ENCODE measurements at regions not wholly inside any gene's neighbourhood (a gene's known extent, or its start where the extent isn't known, plus 50 kb on each side); places are given as distances from the start of the nearest gene placed in this dataset.

- Mint-ChIP-seq H3K27ac (no peak overlapping the region), H3K27me3 (peaks cover 9 to 12% of the 10 kb centered on the region in 2 donors), H3K9me3 (no peaks in the 10 kb centered on the region), H3K4me3 (no peak overlapping the region), H3K36me3 (ENCODE audit: insufficient read depth) (no peaks in the 10 kb centered on the region), H3K4me1 (ENCODE audit: low read depth in 2 of 2) (no peaks in the 10 kb centered on the region)
- no peak for DNase-seq
- ATAC-seq (replicated peaks): no peak
These were observed 71.0 kb upstream of the MOCS2 start for GRCh38 chr5:53180538-53180937.

GRCh38 chr5:53180991-53181390 lies 71.4 kb upstream of the MOCS2 start:
- no peak for DNase-seq
- H3K27me3 Mint-ChIP-seq: peaks cover 9 to 12% of the 10 kb centered on the region in 2 donors
- ATAC-seq (replicated peaks): no peak
- H3K9me3 Mint-ChIP-seq: no peaks in the 10 kb centered on the region
- no peak overlapping the region for H3K4me3 Mint-ChIP-seq
- no peaks in the 10 kb centered on the region for H3K4me1 Mint-ChIP-seq (ENCODE audit: low read depth in 2 of 2)
- H3K27ac Mint-ChIP-seq: no peak overlapping the region
- no peaks in the 10 kb centered on the region for H3K36me3 Mint-ChIP-seq (ENCODE audit: insufficient read depth)

- H3K27ac Mint-ChIP-seq: no peak overlapping the region
- H3K4me3 Mint-ChIP-seq: no peak overlapping the region
- H3K9me3 Mint-ChIP-seq: peaks cover 0 to 2% of the 10 kb centered on the region in 2 donors
- peaks cover 0 to 6% of the 10 kb centered on the region in 2 donors for H3K27me3 Mint-ChIP-seq
- ATAC-seq (replicated peaks) (no peak), DNase-seq (no peak)
- no peaks in the 10 kb centered on the region for H3K4me1 Mint-ChIP-seq (ENCODE audit: low read depth in 2 of 2)
- no peaks in the 10 kb centered on the region for H3K36me3 Mint-ChIP-seq (ENCODE audit: insufficient read depth)
These were observed 74.3 kb upstream of the MOCS2 start for GRCh38 chr5:53183880-53184279.

- DNase-seq (no peak), ATAC-seq (replicated peaks) (no peak)
- no peaks in the 10 kb centered on the region for H3K36me3 Mint-ChIP-seq (ENCODE audit: insufficient read depth)
- H3K9me3 Mint-ChIP-seq: peaks cover 0 to 3% of the 10 kb centered on the region in 2 donors
- H3K27ac Mint-ChIP-seq: no peak overlapping the region
- peaks cover 14 to 20% of the 10 kb centered on the region in 2 donors for H3K27me3 Mint-ChIP-seq
- no peak overlapping the region for H3K4me3 Mint-ChIP-seq
- no peaks in the 10 kb centered on the region for H3K4me1 Mint-ChIP-seq (ENCODE audit: low read depth in 2 of 2)
These were observed 82.1 kb upstream of the MOCS2 start for GRCh38 chr5:53191548-53192165.

GRCh38 chr5:53194086-53194485 lies 84.5 kb upstream of the MOCS2 start:
- H3K4me3 Mint-ChIP-seq: no peak overlapping the region
- H3K9me3 Mint-ChIP-seq: peaks cover 0 to 1% of the 10 kb centered on the region in 2 donors
- peaks cover 14 to 20% of the 10 kb centered on the region in 2 donors for H3K27me3 Mint-ChIP-seq
- ATAC-seq (replicated peaks): no peak
- H3K27ac Mint-ChIP-seq: no peak overlapping the region
- no peaks in the 10 kb centered on the region for H3K36me3 Mint-ChIP-seq (ENCODE audit: insufficient read depth)
- no peak for DNase-seq
- no peaks in the 10 kb centered on the region for H3K4me1 Mint-ChIP-seq (ENCODE audit: low read depth in 2 of 2)

GRCh38 chr5:53199882-53200281 lies 90.3 kb upstream of the MOCS2 start:
- no peak overlapping the region for H3K4me3 Mint-ChIP-seq
- H3K9me3 Mint-ChIP-seq: no peaks in the 10 kb centered on the region
- H3K36me3 Mint-ChIP-seq (ENCODE audit: insufficient read depth): no peaks in the 10 kb centered on the region
- H3K4me1 Mint-ChIP-seq (ENCODE audit: low read depth in 2 of 2): no peaks in the 10 kb centered on the region
- H3K27me3 Mint-ChIP-seq: peaks cover 0 to 9% of the 10 kb centered on the region in 2 donors
- DNase-seq (no peak), ATAC-seq (replicated peaks) (no peak)
- no peak overlapping the region for H3K27ac Mint-ChIP-seq

GRCh38 chr5:53200306-53200705 lies 90.7 kb upstream of the MOCS2 start:
- no peak for ATAC-seq (replicated peaks)
- Mint-ChIP-seq H3K27me3 (peaks cover 0 to 6% of the 10 kb centered on the region in 2 donors), H3K4me3 (no peak overlapping the region), H3K4me1 (ENCODE audit: low read depth in 2 of 2) (no peaks in the 10 kb centered on the region), H3K9me3 (no peaks in the 10 kb centered on the region), H3K27ac (no peak overlapping the region), H3K36me3 (ENCODE audit: insufficient read depth) (no peaks in the 10 kb centered on the region)
- no peak for DNase-seq

- Mint-ChIP-seq H3K27ac (no peak overlapping the region), H3K36me3 (ENCODE audit: insufficient read depth) (no peaks in the 10 kb centered on the region), H3K9me3 (no peaks in the 10 kb centered on the region), H3K4me1 (ENCODE audit: low read depth in 2 of 2) (no peaks in the 10 kb centered on the region), H3K27me3 (no peaks in the 10 kb centered on the region), H3K4me3 (no peak overlapping the region)
- DNase-seq: no peak
- no peak for ATAC-seq (replicated peaks)
These were observed 92.2 kb upstream of the MOCS2 start for GRCh38 chr5:53201746-53202145.

GRCh38 chr5:53206562-53206961 lies 97.0 kb upstream of the MOCS2 start:
- Mint-ChIP-seq H3K27ac (no peak overlapping the region), H3K9me3 (no peaks in the 10 kb centered on the region), H3K4me1 (ENCODE audit: low read depth in 2 of 2) (no peaks in the 10 kb centered on the region), H3K4me3 (no peak overlapping the region), H3K36me3 (ENCODE audit: insufficient read depth) (no peaks in the 10 kb centered on the region), H3K27me3 (peaks cover 0 to under 1% of the 10 kb centered on the region in 2 donors)
- ATAC-seq (replicated peaks): no peak
- DNase-seq: no peak

GRCh38 chr5:53211799-53212198 lies 102.2 kb upstream of the MOCS2 start:
- ATAC-seq (replicated peaks) (no peak), DNase-seq (no peak)
- no peak overlapping the region for H3K27ac Mint-ChIP-seq
- H3K36me3 Mint-ChIP-seq (ENCODE audit: insufficient read depth): no peaks in the 10 kb centered on the region
- no peaks in the 10 kb centered on the region for H3K4me1 Mint-ChIP-seq (ENCODE audit: low read depth in 2 of 2)
- H3K27me3 Mint-ChIP-seq: peaks cover 0 to 11% of the 10 kb centered on the region in 2 donors
- no peaks in the 10 kb centered on the region for H3K9me3 Mint-ChIP-seq
- H3K4me3 Mint-ChIP-seq: no peak overlapping the region

- H3K27ac Mint-ChIP-seq: no peak overlapping the region
- H3K27me3 Mint-ChIP-seq: no peaks in the 10 kb centered on the region
- ATAC-seq (replicated peaks) (no peak), DNase-seq (no peak)
- no peak overlapping the region for H3K4me3 Mint-ChIP-seq
- no peaks in the 10 kb centered on the region for H3K4me1 Mint-ChIP-seq (ENCODE audit: low read depth in 2 of 2)
- peaks cover 0 to 3% of the 10 kb centered on the region in 2 donors for H3K9me3 Mint-ChIP-seq
- H3K36me3 Mint-ChIP-seq (ENCODE audit: insufficient read depth): no peaks in the 10 kb centered on the region
These were observed 109.6 kb upstream of the MOCS2 start for GRCh38 chr5:53219174-53219573.

GRCh38 chr5:53219610-53220009 lies 110.1 kb upstream of the MOCS2 start:
- no peaks in the 10 kb centered on the region for H3K4me1 Mint-ChIP-seq (ENCODE audit: low read depth in 2 of 2)
- H3K27me3 Mint-ChIP-seq: no peaks in the 10 kb centered on the region
- DNase-seq (no peak), ATAC-seq (replicated peaks) (no peak)
- no peaks in the 10 kb centered on the region for H3K36me3 Mint-ChIP-seq (ENCODE audit: insufficient read depth)
- H3K9me3 Mint-ChIP-seq: peaks cover 0 to 3% of the 10 kb centered on the region in 2 donors
- H3K27ac Mint-ChIP-seq: no peak overlapping the region
- H3K4me3 Mint-ChIP-seq: no peak overlapping the region

GRCh38 chr5:53233645-53234405 lies 124.3 kb upstream of the MOCS2 start:
- DNase-seq: no peak
- Mint-ChIP-seq H3K36me3 (ENCODE audit: insufficient read depth) (no peaks in the 10 kb centered on the region), H3K4me1 (ENCODE audit: low read depth in 2 of 2) (no peaks in the 10 kb centered on the region), H3K4me3 (no peak overlapping the region), H3K9me3 (no peaks in the 10 kb centered on the region), H3K27me3 (peaks cover 0 to 17% of the 10 kb centered on the region in 2 donors), H3K27ac (no peak overlapping the region)
- no peak for ATAC-seq (replicated peaks)

- no peaks in the 10 kb centered on the region for H3K36me3 Mint-ChIP-seq (ENCODE audit: insufficient read depth)
- H3K4me1 Mint-ChIP-seq (ENCODE audit: low read depth in 2 of 2): no peaks in the 10 kb centered on the region
- H3K9me3 Mint-ChIP-seq: no peaks in the 10 kb centered on the region
- H3K27ac Mint-ChIP-seq: no peak overlapping the region
- ATAC-seq (replicated peaks) (no peak), DNase-seq (no peak)
- H3K27me3 Mint-ChIP-seq: peaks cover 6 to 10% of the 10 kb centered on the region in 2 donors
- H3K4me3 Mint-ChIP-seq: no peak overlapping the region
These were observed 127.1 kb upstream of the MOCS2 start for GRCh38 chr5:53236683-53237082.
